Panc1 (cell line): ENCODE measurements at regions not wholly inside any gene's neighbourhood (a gene's known extent, or its start where the extent isn't known, plus 50 kb on each side); places are given as distances from the start of the nearest gene placed in this dataset.

ENCODE experiments used
- ATAC-seq: fragments of 200-7000 bp; cut with Tn5 transposase; 2 replicates; pipeline ENCODE4 v1.9.1; 2020; ENCODE audit warnings: mild to moderate bottlenecking, moderate library complexity
- BruUV-seq: library from RNA; stranded (reverse); fragments of 400-500 nt; replicated peaks from 2 replicates; lab custom pipeline; 2021; lab: Mats Ljungman, UMichigan
- CTCF ChIA-PET: fragments of 300-600 bp; sonication (Branson Sonifier 250); formaldehyde crosslinking; loops from one replicate; lab custom pipeline; 2022; ENCODE audit warnings: antibody characterized with exemption; lab: Charles Lee
- POLR2A ChIA-PET: fragments of 300-600 bp; sonication (Branson Sonifier 250); formaldehyde crosslinking; loops from one replicate; lab custom pipeline; 2022; ENCODE audit warnings: antibody characterized with exemption; lab: Charles Lee
- DNase-seq: peaks from one replicate; pipeline ENCODE4 v3.0.0-alpha.2; 2010; ENCODE audit warnings: low read depth, low spot score
- H3K27ac ChIP-seq: 2 replicates; pipeline ENCODE4 v1.5.1; 2011; ENCODE audit warnings: mild to moderate bottlenecking, low read length, inconsistent platforms
- H3K27me3 ChIP-seq: fragments of 200-500 bp; sonication (Bioruptor generic); 2 replicates; pipeline ENCODE4 v1.6.0; 2014; ENCODE audit warnings: low read length, inconsistent platforms; ENCODE audit not compliant: control insufficient read depth, insufficient read depth
- H3K36me3 ChIP-seq: fragments of 200-500 bp; sonication (Bioruptor generic); 2 replicates; pipeline ENCODE4 v1.5.1; 2014; ENCODE audit warnings: inconsistent platforms, mild to moderate bottlenecking, low read length, moderate library complexity; ENCODE audit not compliant: control insufficient read depth, insufficient read depth
- H3K4me1 ChIP-seq: 2 replicates; pipeline ENCODE4 v1.5.1; 2011; ENCODE audit warnings: inconsistent platforms, mild to moderate bottlenecking, low read length, moderate library complexity; ENCODE audit not compliant: control insufficient read depth, insufficient read depth
- H3K4me3 ChIP-seq, 2 experiments: 2 replicates each; pipeline ENCODE4 v1.5.1; 2011 to 2012; ENCODE audit warnings: low read depth in 2 of 2, low read length in 2 of 2, mild to moderate bottlenecking in 2 of 2, inconsistent platforms in 1 of 2, moderate library complexity in 1 of 2
- H3K9me3 ChIP-seq: fragments of 200-500 bp; sonication (Bioruptor generic); 2 replicates; pipeline ENCODE4 v1.5.1; 2014; ENCODE audit warnings: low read depth, mild to moderate bottlenecking, inconsistent platforms, low read length, moderate library complexity; ENCODE audit not compliant: control insufficient read depth, insufficient read depth
- POLR2AphosphoS5 ChIP-seq: IDR thresholded peaks from 2 replicates; pipeline ENCODE4 v1.6.1; 2012; ENCODE audit warnings: mild to moderate bottlenecking, low read depth, low read length, moderate library complexity
- SIN3A ChIP-seq: IDR thresholded peaks from 2 replicates; pipeline ENCODE4 v1.6.1; 2012; ENCODE audit warnings: low read depth, mild to moderate bottlenecking, low read length, moderate library complexity, borderline replicate concordance; ENCODE audit not compliant: insufficient read depth
- TCF7L2 ChIP-seq: IDR thresholded peaks from 2 replicates; pipeline ENCODE4 v1.6.1; 2011; ENCODE audit warnings: mild to moderate bottlenecking, low read depth, low read length, inconsistent platforms
- in situ Hi-C: cut with HindIII; loops from 2 replicates; pipeline ENCODE4 v1.10.0; 2016; ENCODE audit warnings: low sequenced_read_pairs, low pct_unique_long_range_greater_than_20kb
- intact Hi-C: fragments of 100-400 bp; cut with micrococcal nuclease; formaldehyde crosslinking; loops from one replicate; pipeline ENCODE4 v1.10.0; 2022; ENCODE audit not compliant: unreplicated experiment
- TF ChIP-seq, protein P1 (sequence below): fragments of 450-650 bp; IDR thresholded peaks from 2 replicates; pipeline ENCODE4 v1.5.1; 2017; ENCODE audit warnings: mild to moderate bottlenecking
- TF ChIP-seq, protein P2 (sequence below), 2 experiments: IDR thresholded peaks; 2 replicates each; pipeline ENCODE4 v1.6.1; 2011 to 2012; ENCODE audit warnings: low read depth in 2 of 2, control low read depth in 1 of 2, low read length in 1 of 2, mild to moderate bottlenecking in 1 of 2, moderate library complexity in 1 of 2; ENCODE audit not compliant: insufficient read depth in 1 of 2

DNA sequence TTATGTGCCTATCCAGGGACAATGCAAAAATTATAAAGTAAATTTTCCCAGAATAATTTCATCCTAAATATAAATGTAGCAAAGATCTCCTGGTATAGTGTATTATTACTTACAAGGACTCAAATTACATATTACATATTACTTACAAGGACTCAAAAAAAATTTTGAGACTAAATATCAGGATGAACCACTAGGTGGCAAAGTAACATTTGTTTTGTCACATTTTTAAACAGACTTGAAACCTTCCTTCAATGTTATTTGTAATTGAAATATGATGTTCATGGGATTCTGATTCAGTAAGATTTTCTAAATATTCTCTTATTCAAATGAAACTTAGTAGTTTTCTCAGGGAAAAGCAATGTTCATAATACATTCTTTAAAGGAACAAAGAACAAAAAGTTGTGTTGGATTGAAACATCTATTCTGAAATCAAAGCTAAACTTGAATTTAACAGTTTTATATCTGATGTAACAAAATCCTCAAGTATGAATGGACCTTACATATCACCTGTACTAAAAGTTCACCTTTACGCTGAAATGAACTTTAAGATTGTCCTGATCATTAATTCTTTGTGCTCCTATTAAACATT lies 74.3 kb upstream of the GNAI1 start:
- ChIA-PET CTCF (no interaction called here), POLR2A (interaction anchor here (0.6 kb wide), 1 partner anchor 441 kb away, joined by 3 read pairs; no protein-coding TSS in a partner anchor)
- no peak for TF ChIP-seq POLR2AphosphoS5
- TF ChIP-seq, protein P1, sequence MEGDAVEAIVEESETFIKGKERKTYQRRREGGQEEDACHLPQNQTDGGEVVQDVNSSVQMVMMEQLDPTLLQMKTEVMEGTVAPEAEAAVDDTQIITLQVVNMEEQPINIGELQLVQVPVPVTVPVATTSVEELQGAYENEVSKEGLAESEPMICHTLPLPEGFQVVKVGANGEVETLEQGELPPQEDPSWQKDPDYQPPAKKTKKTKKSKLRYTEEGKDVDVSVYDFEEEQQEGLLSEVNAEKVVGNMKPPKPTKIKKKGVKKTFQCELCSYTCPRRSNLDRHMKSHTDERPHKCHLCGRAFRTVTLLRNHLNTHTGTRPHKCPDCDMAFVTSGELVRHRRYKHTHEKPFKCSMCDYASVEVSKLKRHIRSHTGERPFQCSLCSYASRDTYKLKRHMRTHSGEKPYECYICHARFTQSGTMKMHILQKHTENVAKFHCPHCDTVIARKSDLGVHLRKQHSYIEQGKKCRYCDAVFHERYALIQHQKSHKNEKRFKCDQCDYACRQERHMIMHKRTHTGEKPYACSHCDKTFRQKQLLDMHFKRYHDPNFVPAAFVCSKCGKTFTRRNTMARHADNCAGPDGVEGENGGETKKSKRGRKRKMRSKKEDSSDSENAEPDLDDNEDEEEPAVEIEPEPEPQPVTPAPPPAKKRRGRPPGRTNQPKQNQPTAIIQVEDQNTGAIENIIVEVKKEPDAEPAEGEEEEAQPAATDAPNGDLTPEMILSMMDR, result peak; percentile 18; the same call in 1 of the 2 replicates

DNA sequence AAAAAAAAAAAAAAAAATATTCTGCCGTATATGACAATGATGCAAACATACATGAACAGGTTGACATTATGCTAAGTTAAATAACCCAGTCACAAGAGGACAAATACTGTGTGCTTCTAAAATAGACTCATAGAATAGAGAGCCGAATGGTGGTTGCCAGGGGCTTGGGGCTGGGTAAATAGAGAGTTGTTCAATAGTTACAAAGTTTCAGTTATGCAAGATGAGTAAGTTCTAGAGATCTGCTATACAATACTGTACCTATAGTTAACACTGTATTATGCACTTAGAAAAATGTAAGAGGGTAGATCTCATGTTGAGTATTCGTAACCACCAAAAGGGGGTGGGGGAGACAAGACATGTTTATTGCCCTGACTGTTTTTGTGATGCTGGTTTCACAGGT lies 77.1 kb upstream of the GNAI1 start:
- intact Hi-C loops, result no loop called here
- ChIA-PET POLR2A (interaction anchor here (0.6 kb wide), 1 partner anchor 1752 kb away, joined by 6 read pairs; no protein-coding TSS in a partner anchor), CTCF (no interaction called here)
- BruUV-seq, result no TSS peak
- TF ChIP-seq TCF7L2, result no peak
- TF ChIP-seq, protein P2, sequence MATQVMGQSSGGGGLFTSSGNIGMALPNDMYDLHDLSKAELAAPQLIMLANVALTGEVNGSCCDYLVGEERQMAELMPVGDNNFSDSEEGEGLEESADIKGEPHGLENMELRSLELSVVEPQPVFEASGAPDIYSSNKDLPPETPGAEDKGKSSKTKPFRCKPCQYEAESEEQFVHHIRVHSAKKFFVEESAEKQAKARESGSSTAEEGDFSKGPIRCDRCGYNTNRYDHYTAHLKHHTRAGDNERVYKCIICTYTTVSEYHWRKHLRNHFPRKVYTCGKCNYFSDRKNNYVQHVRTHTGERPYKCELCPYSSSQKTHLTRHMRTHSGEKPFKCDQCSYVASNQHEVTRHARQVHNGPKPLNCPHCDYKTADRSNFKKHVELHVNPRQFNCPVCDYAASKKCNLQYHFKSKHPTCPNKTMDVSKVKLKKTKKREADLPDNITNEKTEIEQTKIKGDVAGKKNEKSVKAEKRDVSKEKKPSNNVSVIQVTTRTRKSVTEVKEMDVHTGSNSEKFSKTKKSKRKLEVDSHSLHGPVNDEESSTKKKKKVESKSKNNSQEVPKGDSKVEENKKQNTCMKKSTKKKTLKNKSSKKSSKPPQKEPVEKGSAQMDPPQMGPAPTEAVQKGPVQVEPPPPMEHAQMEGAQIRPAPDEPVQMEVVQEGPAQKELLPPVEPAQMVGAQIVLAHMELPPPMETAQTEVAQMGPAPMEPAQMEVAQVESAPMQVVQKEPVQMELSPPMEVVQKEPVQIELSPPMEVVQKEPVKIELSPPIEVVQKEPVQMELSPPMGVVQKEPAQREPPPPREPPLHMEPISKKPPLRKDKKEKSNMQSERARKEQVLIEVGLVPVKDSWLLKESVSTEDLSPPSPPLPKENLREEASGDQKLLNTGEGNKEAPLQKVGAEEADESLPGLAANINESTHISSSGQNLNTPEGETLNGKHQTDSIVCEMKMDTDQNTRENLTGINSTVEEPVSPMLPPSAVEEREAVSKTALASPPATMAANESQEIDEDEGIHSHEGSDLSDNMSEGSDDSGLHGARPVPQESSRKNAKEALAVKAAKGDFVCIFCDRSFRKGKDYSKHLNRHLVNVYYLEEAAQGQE (IDR thresholded peaks at IDR 0.05; ENCODE audit: insufficient read depth in 1 of 2, low read depth in 2 of 2, low read length in 1 of 2), result no peak
- TF ChIP-seq, protein P1, result no peak
- TF ChIP-seq SIN3A, result no peak
- TF ChIP-seq POLR2AphosphoS5, result no peak
- Histone ChIP-seq H3K27me3 (no peaks in the 10 kb centered on the region), H3K36me3 (no peaks in the 10 kb centered on the region), H3K4me3 (no peak overlapping the region), H3K9me3 (no peaks in the 10 kb centered on the region), H3K4me1 (no peaks in the 10 kb centered on the region), H3K27ac (no peak overlapping the region)
- no peak for DNase-seq
- in situ Hi-C loops, result no loop called here
- no peak for ATAC-seq

More for the DNA sequence above, 74.3 kb upstream of the GNAI1 start:
- Histone ChIP-seq H3K9me3 (no peaks in the 10 kb centered on the region), H3K36me3 (no peaks in the 10 kb centered on the region), H3K27me3 (no peaks in the 10 kb centered on the region), H3K4me3 (no peak overlapping the region), H3K4me1 (no peaks in the 10 kb centered on the region), H3K27ac (no peak overlapping the region)
- no TSS peak for BruUV-seq
- no peak for ATAC-seq
- DNase-seq, result peak; percentile 62
- in situ Hi-C loops (no loop called here), intact Hi-C loops (loop anchor here (2.0 kb wide), 1 partner anchor 394 kb away; no protein-coding TSS in a partner anchor)
